Caco-2 (cell line): ENCODE measurements at regions not wholly inside any gene's neighbourhood (a gene's known extent, or its start where the extent isn't known, plus 50 kb on each side); places are given as distances from the start of the nearest gene placed in this dataset.

Experiments used
- BruUV-seq: library from RNA; stranded (reverse); fragments of 400-500 nt; replicated peaks from 2 replicates; lab custom pipeline; 2021; lab: Mats Ljungman, UMichigan
- CTCF ChIA-PET: fragments of 300-600 bp; sonication (Branson Sonifier 250); formaldehyde crosslinking; loops from one replicate; lab custom pipeline; 2022; ENCODE audit warnings: antibody characterized with exemption; lab: Charles Lee
- POLR2A ChIA-PET: fragments of 300-600 bp; sonication (Branson Sonifier 250); formaldehyde crosslinking; loops from one replicate; lab custom pipeline; 2022; ENCODE audit warnings: antibody characterized with exemption; lab: Charles Lee
- DNase-seq, 2 experiments: peaks; one replicate each; pipeline versions ENCODE4 v3.0.0 to v3.0.0-alpha.2; 2020 to 2022
- H3K27me3 ChIP-seq: replicated peaks from 2 replicates; pipeline ENCODE4 v1.6.0; 2011; ENCODE audit warnings: low read length; ENCODE audit not compliant: control insufficient read depth, insufficient read depth
- H3K36me3 ChIP-seq: 2 replicates; pipeline ENCODE4 v1.5.1; 2011; ENCODE audit warnings: low read length; ENCODE audit not compliant: control insufficient read depth, insufficient read depth
- H3K4me1 ChIP-seq: fragments of 250-450 bp; sonication (Bioruptor Pico); 2 replicates; pipeline ENCODE4 v1.5.1; 2020; ENCODE audit warnings: mild to moderate bottlenecking
- H3K4me3 ChIP-seq: 2 replicates; pipeline ENCODE4 v1.5.1; 2011; ENCODE audit warnings: low read depth, mild to moderate bottlenecking, control low read depth, low read length
- H3K9me3 ChIP-seq: fragments of 250-450 bp; sonication (Bioruptor Pico); 2 replicates; pipeline ENCODE4 v1.5.1; 2020; ENCODE audit warnings: mild to moderate bottlenecking, moderate library complexity
- H3K27ac Mint-ChIP-seq: one replicate; pipeline ENCODE4 v1.8.0; 2022; ENCODE audit warnings: mixed read lengths; ENCODE audit not compliant: unreplicated experiment
- H3K27me3 Mint-ChIP-seq: one replicate; pipeline ENCODE4 v1.8.0; 2022; ENCODE audit warnings: mixed read lengths; ENCODE audit not compliant: insufficient read depth, unreplicated experiment
- H3K36me3 Mint-ChIP-seq: one replicate; pipeline ENCODE4 v1.8.0; 2022; ENCODE audit warnings: mild to moderate bottlenecking, mixed read lengths; ENCODE audit not compliant: insufficient read depth, unreplicated experiment
- H3K4me1 Mint-ChIP-seq: one replicate; pipeline ENCODE4 v1.8.0; 2022; ENCODE audit warnings: low read depth, mixed read lengths; ENCODE audit not compliant: unreplicated experiment
- H3K4me3 Mint-ChIP-seq: one replicate; pipeline ENCODE4 v1.8.0; 2022; ENCODE audit warnings: mild to moderate bottlenecking, moderate library complexity, mixed read lengths; ENCODE audit not compliant: unreplicated experiment
- H3K9me3 Mint-ChIP-seq: one replicate; pipeline ENCODE4 v1.8.0; 2022; ENCODE audit warnings: mixed read lengths; ENCODE audit not compliant: unreplicated experiment
- intact Hi-C: fragments of 100-400 bp; cut with micrococcal nuclease; formaldehyde crosslinking; loops from one replicate; pipeline ENCODE4 v1.10.0; 2022; ENCODE audit not compliant: unreplicated experiment
- TF ChIP-seq, protein P1 (sequence below), 2 experiments: fragments of 200-600 bp in 1 of 2; IDR thresholded peaks; 1 replicate in 1 of 2; 2 replicates in 1 of 2; pipeline versions ENCODE4 v1.5.1 to v1.8.0; 2011 to 2022; ENCODE audit warnings: antibody characterized with exemption in 1 of 2, control low read depth in 1 of 2, inconsistent platforms in 1 of 2, low read depth in 1 of 2, low read length in 1 of 2, mild to moderate bottlenecking in 1 of 2, moderate library complexity in 1 of 2; ENCODE audit not compliant: insufficient read depth in 1 of 2, severe bottlenecking in 1 of 2, unreplicated experiment in 1 of 2

DNA sequence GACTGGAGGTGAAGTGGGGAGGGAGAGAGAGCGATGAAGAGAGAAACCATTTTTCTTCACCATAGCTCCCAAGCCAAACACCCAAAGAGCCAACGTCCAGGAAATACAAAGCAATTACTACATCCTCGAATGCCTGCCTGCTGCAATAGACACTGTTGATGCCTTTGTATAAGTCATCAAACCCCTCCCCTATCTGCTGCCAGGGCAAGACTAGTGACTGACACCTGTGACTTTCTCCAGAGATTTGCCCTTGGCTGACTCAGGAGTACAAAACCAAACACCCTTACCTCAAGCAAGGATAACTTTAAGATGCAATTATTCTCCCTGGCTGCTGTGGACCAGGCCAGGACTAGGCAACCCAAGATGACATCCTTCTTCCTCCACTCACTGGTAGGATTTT lies 81.8 kb upstream of the RASA1 start:
- ChIA-PET POLR2A (no interaction called here), CTCF (no interaction called here)
- intact Hi-C loops: no loop called here
- H3K4me1 ChIP-seq: no peaks in the 10 kb centered on the region
- H3K9me3 ChIP-seq: no peaks in the 10 kb centered on the region
- H3K36me3 Mint-ChIP-seq: no peaks in the 10 kb centered on the region
- H3K4me1 Mint-ChIP-seq: no peaks in the 10 kb centered on the region
- no peak overlapping the region for H3K27ac Mint-ChIP-seq
- H3K9me3 Mint-ChIP-seq: no peaks in the 10 kb centered on the region
- H3K4me3 Mint-ChIP-seq: no peak overlapping the region
- H3K36me3 ChIP-seq: no peaks in the 10 kb centered on the region
- BruUV-seq: no TSS peak
- TF ChIP-seq, protein P1, sequence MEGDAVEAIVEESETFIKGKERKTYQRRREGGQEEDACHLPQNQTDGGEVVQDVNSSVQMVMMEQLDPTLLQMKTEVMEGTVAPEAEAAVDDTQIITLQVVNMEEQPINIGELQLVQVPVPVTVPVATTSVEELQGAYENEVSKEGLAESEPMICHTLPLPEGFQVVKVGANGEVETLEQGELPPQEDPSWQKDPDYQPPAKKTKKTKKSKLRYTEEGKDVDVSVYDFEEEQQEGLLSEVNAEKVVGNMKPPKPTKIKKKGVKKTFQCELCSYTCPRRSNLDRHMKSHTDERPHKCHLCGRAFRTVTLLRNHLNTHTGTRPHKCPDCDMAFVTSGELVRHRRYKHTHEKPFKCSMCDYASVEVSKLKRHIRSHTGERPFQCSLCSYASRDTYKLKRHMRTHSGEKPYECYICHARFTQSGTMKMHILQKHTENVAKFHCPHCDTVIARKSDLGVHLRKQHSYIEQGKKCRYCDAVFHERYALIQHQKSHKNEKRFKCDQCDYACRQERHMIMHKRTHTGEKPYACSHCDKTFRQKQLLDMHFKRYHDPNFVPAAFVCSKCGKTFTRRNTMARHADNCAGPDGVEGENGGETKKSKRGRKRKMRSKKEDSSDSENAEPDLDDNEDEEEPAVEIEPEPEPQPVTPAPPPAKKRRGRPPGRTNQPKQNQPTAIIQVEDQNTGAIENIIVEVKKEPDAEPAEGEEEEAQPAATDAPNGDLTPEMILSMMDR (IDR thresholded peaks at IDR 0.05; ENCODE audit: insufficient read depth in 1 of 2, low read depth in 1 of 2, low read length in 1 of 2, severe bottlenecking in 1 of 2, unreplicated experiment in 1 of 2): no peak
- no peak overlapping the region for H3K4me3 ChIP-seq
- no peaks in the 10 kb centered on the region for H3K27me3 ChIP-seq
- no peak for DNase-seq
- peaks cover 4% of the 10 kb centered on the region for H3K27me3 Mint-ChIP-seq

DNA sequence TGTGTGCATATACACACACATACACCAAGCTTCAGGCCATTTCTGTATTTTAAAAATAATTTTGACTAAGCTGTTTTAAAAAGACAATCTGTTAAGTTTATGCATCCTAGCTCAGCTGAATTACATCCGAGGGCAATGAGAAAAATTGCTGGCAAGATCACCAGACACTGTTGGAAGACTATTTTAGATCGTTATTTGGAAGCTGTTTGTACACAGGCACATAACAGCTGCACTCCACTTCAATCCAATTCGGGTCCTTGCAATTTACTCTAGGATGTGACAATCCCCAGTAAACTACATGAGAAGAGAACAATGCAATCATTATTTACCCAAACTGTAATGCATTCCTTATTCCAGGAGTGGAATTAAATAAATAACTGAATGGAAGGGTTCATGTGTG lies 79.3 kb upstream of the RASA1 start:
- CTCF ChIA-PET: no interaction called here
- no peaks in the 10 kb centered on the region for H3K4me1 Mint-ChIP-seq
- H3K9me3 Mint-ChIP-seq: no peaks in the 10 kb centered on the region
- Histone ChIP-seq H3K4me1 (no peaks in the 10 kb centered on the region), H3K27me3 (no peaks in the 10 kb centered on the region), H3K36me3 (no peaks in the 10 kb centered on the region), H3K9me3 (no peaks in the 10 kb centered on the region), H3K4me3 (no peak overlapping the region)
- POLR2A ChIA-PET: no interaction called here
- H3K27ac Mint-ChIP-seq: no peak overlapping the region
- no peaks in the 10 kb centered on the region for H3K36me3 Mint-ChIP-seq
- intact Hi-C loops: no loop called here
- peaks cover 4% of the 10 kb centered on the region for H3K27me3 Mint-ChIP-seq
- H3K4me3 Mint-ChIP-seq: no peak overlapping the region
- no peak for DNase-seq
- TF ChIP-seq, protein P1 (IDR thresholded peaks at IDR 0.05; ENCODE audit: insufficient read depth in 1 of 2, low read depth in 1 of 2, low read length in 1 of 2, severe bottlenecking in 1 of 2, unreplicated experiment in 1 of 2): no peak
- no TSS peak for BruUV-seq

DNA sequence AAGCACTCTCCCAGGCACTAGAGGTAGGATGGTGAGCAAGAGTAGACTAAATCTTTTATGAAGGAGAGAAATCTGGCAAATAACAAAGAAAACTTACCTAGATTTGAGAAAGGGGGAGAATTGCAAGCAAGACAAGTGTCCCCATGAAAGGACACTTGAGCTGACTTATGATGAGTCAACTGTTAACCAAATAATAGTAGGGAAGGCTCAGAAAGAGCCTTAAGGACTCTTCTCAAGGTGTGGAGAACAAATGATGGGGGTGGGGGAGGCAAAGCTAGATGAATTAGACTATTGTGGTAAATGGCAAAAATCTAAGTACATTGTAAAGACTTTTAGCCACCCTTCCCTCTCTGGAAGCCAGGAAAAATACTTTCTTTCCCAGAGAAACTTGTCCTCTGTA lies 77.6 kb upstream of the RASA1 start:
- H3K36me3 ChIP-seq: no peaks in the 10 kb centered on the region
- Mint-ChIP-seq H3K4me1 (no peaks in the 10 kb centered on the region), H3K9me3 (no peaks in the 10 kb centered on the region), H3K4me3 (no peak overlapping the region), H3K27me3 (peaks cover 4% of the 10 kb centered on the region), H3K27ac (no peak overlapping the region), H3K36me3 (no peaks in the 10 kb centered on the region)
- no peaks in the 10 kb centered on the region for H3K4me1 ChIP-seq
- TF ChIP-seq, protein P1 (IDR thresholded peaks at IDR 0.05; ENCODE audit: insufficient read depth in 1 of 2, low read depth in 1 of 2, low read length in 1 of 2, severe bottlenecking in 1 of 2, unreplicated experiment in 1 of 2): no peak
- H3K27me3 ChIP-seq: no peaks in the 10 kb centered on the region
- POLR2A ChIA-PET: no interaction called here
- BruUV-seq: no TSS peak
- H3K9me3 ChIP-seq: no peaks in the 10 kb centered on the region
- CTCF ChIA-PET: no interaction called here
- intact Hi-C loops: no loop called here
- H3K4me3 ChIP-seq: no peak overlapping the region
- no peak for DNase-seq
